HG03064 (cell line): ENCODE measurements at regions not wholly inside any gene's neighbourhood (a gene's known extent, or its start where the extent isn't known, plus 50 kb on each side); places are given as distances from the start of the nearest gene placed in this dataset.
A peak's percentile ranks its signal among the peaks of the same experiment; 100 is the strongest.

ENCODE experiments used
- ATAC-seq: cut with Tn5 transposase; IDR thresholded peaks from one replicate; pipeline ENCODE4 v1.9.1; 2021; ENCODE audit warnings: low read depth; ENCODE audit not compliant: unreplicated experiment

- ATAC-seq: no peak
Measured at GRCh38 chr2:59662127-59662861, 891.2 kb downstream of the BCL11A start.

GRCh38 chr2:59660262-59660661 lies 893.2 kb downstream of the BCL11A start:
- no peak for ATAC-seq

- ATAC-seq: no peak
Measured at GRCh38 chr2:59658906-59659635, 894.4 kb downstream of the BCL11A start.

GRCh38 chr2:59655809-59656208 lies 897.6 kb downstream of the BCL11A start:
- no peak for ATAC-seq

- no peak for ATAC-seq
Measured at GRCh38 chr2:59654710-59655109, 898.7 kb downstream of the BCL11A start.

GRCh38 chr2:59653164-59653563 lies 900.3 kb downstream of the BCL11A start:
- no peak for ATAC-seq

- ATAC-seq: no peak
Measured at GRCh38 chr2:59630789-59631188, 922.7 kb downstream of the BCL11A start.

GRCh38 chr2:59627599-59627998 lies 925.9 kb downstream of the BCL11A start:
- ATAC-seq: no peak

- no peak for ATAC-seq
Measured at GRCh38 chr2:59622599-59623308, 930.7 kb downstream of the BCL11A start.

- ATAC-seq: no peak
Measured at GRCh38 chr2:59604123-59604522, 949.3 kb downstream of the BCL11A start.

- ATAC-seq: peak; percentile 71
Measured at GRCh38 chr2:59594671-59595222, 958.7 kb downstream of the BCL11A start.

GRCh38 chr2:59590798-59591197 lies 962.7 kb downstream of the BCL11A start:
- ATAC-seq: no peak

- no peak for ATAC-seq
Measured at GRCh38 chr2:59589881-59590280, 963.6 kb downstream of the BCL11A start.

- no peak for ATAC-seq
Measured at GRCh38 chr2:59588286-59588685, 965.2 kb downstream of the BCL11A start.

GRCh38 chr2:59586176-59586575 lies 967.3 kb downstream of the BCL11A start:
- ATAC-seq: no peak

GRCh38 chr2:59585655-59586054 lies 967.8 kb downstream of the BCL11A start:
- no peak for ATAC-seq

- no peak for ATAC-seq
Measured at GRCh38 chr2:59584958-59585357, 968.5 kb downstream of the BCL11A start.

- no peak for ATAC-seq
Measured at GRCh38 chr2:59583173-59583765, 970.2 kb downstream of the BCL11A start.

- ATAC-seq: no peak
Measured at GRCh38 chr2:59578349-59578748, 975.1 kb downstream of the BCL11A start.

- no peak for ATAC-seq
Measured at GRCh38 chr2:59575191-59575590, 978.3 kb downstream of the BCL11A start.

- no peak for ATAC-seq
Measured at GRCh38 chr2:59572227-59572626, 981.2 kb downstream of the BCL11A start.
